NB4 (cell line): ENCODE measurements at regions not wholly inside any gene's neighbourhood (a gene's known extent, or its start where the extent isn't known, plus 50 kb on each side); places are given as distances from the start of the nearest gene placed in this dataset.

Experiments
- CTCF ChIP-seq: IDR thresholded peaks from one replicate; pipeline ENCODE4 v1.5.1; 2012; ENCODE audit warnings: low read depth, low read length
- MAX ChIP-seq: IDR thresholded peaks from 2 replicates; pipeline ENCODE4 v1.6.1; 2011; ENCODE audit warnings: low read depth, low read length
- MYC ChIP-seq: IDR thresholded peaks from 2 replicates; pipeline ENCODE4 v1.6.1; 2011; ENCODE audit warnings: low read depth, low read length
- POLR2A ChIP-seq: IDR thresholded peaks from 2 replicates; pipeline ENCODE4 v1.6.1; 2011; ENCODE audit warnings: mild to moderate bottlenecking; ENCODE audit not compliant: insufficient read length; ENCODE audit errors: extremely low read depth

DNA sequence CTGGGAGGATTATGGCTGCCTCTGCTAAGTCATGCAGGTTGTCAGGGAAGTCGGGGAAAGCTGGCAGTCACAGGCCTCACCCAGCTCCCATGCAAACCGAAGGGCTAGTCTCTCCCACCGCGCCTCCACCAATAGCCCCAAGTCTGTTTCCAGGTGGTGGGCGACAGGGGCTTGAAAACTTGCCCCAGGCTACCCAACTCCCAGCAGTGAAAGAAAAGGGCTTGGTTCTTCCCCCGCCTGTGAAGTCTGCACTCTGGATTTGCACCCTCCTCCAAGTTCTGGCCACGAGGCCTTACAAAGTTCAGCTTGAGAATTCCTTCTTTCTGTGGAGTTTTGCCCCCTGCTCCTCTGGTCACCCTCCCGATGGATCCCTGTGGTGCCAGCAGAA lies 99.9 kb upstream of the CHST15 start:
- no peak for TF ChIP-seq CTCF
- TF ChIP-seq POLR2A: no peak
- TF ChIP-seq MAX: no peak
- no peak for TF ChIP-seq MYC
